Vagina (tissue), 2 donors: ENCODE measurements at regions not wholly inside any gene's neighbourhood (a gene's known extent, or its start where the extent isn't known, plus 50 kb on each side); places are given as distances from the start of the nearest gene placed in this dataset.

Source experiments
- DNase-seq, 2 donors: peaks; one replicate each; pipeline ENCODE4 v3.0.0-alpha.2; 2017; ENCODE audit errors: extremely low spot score in 2 of 2
- H3K27ac ChIP-seq: fragments of 200-600 bp; sonication (generic); one replicate; pipeline ENCODE4 v1.5.1; 2019
- H3K27me3 ChIP-seq: fragments of 200-600 bp; sonication (generic); one replicate; pipeline ENCODE4 v1.5.1; 2019
- H3K36me3 ChIP-seq, 2 donors: fragments of 200-600 bp; sonication (generic); one replicate each; pipeline ENCODE4 v1.5.1; 2017 to 2019
- H3K4me1 ChIP-seq: fragments of 200-600 bp; sonication (generic); one replicate; pipeline ENCODE4 v1.5.1; 2019
- H3K4me3 ChIP-seq, 2 donors: fragments of 200-600 bp; sonication (generic); 1 replicate in 1 of 2; 2 replicates in 1 of 2; pipeline ENCODE4 v1.5.1; 2016 to 2019
- H3K9me3 ChIP-seq: fragments of 200-600 bp; sonication (generic); one replicate; pipeline ENCODE4 v1.5.1; 2019
- POLR2A ChIP-seq, 2 donors: fragments of 450-650 bp; IDR thresholded peaks; one replicate each; pipeline ENCODE4 v1.6.1; 2017; ENCODE audit warnings: antibody characterized with exemption in 2 of 2, mild to moderate bottlenecking in 2 of 2, moderate library complexity in 2 of 2
- POLR2AphosphoS5 ChIP-seq, 2 donors: sonication (generic); formaldehyde crosslinking; IDR thresholded peaks; one replicate each; pipeline ENCODE4 v1.9.0; 2017; ENCODE audit warnings: antibody characterized with exemption in 2 of 2, mild to moderate bottlenecking in 2 of 2, low read depth in 1 of 2; ENCODE audit not compliant: insufficient read depth in 1 of 2
- intact Hi-C: fragments of 100-400 bp; cut with DNase I; formaldehyde crosslinking; loops from one replicate; pipeline ENCODE4 v1.15.1; 2023
- TF ChIP-seq, protein P1 (sequence below), 3 experiments: fragments of 450-650 bp in 2 of 3; fragments of 200-600 bp in 1 of 3; sonication (generic) in 1 of 3; IDR thresholded peaks; one replicate each; pipeline ENCODE4 v1.5.1; 2017 to 2019; ENCODE audit warnings: antibody characterized with exemption in 3 of 3, mild to moderate bottlenecking in 2 of 3, moderate library complexity in 2 of 3

DNA sequence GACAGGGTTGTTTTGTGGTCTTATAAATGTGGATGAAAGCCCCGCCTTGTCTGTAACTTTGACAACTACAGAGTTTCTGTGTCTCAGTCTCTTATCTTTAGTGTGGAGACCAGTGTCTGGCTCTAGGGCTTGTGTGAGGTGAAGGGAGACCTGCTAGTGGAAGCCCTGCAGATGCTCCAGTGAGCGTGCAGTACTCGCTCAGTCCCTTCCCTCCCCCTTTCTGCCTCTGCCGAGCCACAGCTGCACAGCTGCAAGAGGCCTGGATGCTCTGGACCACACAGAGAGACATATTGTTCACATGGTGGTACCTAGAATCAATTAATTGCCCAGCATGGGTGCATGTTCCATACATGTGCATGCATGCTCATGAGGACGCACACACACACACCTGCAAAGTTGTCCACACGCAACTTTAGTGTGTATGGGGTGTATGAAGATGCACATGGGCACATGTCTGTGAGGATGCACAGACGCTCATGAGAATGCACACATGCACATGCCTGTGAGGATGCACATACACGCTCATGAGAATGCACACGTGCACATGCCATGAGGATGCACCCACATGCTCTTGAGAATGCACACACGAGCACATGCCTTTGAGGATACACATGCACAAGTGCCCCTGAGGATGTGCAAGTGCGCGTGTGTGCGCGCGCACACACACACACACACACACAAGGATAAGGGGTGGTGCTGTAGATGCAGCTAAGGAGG is 282.1 kb upstream of the HS6ST1 start:
- TF ChIP-seq POLR2AphosphoS5 (IDR thresholded peaks at IDR 0.05; ENCODE audit: insufficient read depth in 1 of 2, low read depth in 1 of 2) = no peak
- TF ChIP-seq POLR2A (IDR thresholded peaks at IDR 0.05) = no peak
- TF ChIP-seq, protein P1, sequence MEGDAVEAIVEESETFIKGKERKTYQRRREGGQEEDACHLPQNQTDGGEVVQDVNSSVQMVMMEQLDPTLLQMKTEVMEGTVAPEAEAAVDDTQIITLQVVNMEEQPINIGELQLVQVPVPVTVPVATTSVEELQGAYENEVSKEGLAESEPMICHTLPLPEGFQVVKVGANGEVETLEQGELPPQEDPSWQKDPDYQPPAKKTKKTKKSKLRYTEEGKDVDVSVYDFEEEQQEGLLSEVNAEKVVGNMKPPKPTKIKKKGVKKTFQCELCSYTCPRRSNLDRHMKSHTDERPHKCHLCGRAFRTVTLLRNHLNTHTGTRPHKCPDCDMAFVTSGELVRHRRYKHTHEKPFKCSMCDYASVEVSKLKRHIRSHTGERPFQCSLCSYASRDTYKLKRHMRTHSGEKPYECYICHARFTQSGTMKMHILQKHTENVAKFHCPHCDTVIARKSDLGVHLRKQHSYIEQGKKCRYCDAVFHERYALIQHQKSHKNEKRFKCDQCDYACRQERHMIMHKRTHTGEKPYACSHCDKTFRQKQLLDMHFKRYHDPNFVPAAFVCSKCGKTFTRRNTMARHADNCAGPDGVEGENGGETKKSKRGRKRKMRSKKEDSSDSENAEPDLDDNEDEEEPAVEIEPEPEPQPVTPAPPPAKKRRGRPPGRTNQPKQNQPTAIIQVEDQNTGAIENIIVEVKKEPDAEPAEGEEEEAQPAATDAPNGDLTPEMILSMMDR (IDR thresholded peaks at IDR 0.05) = no peak
- Histone ChIP-seq H3K36me3 (no peaks in the 10 kb centered on the region), H3K27me3 (no peaks in the 10 kb centered on the region), H3K4me1 (no peaks in the 10 kb centered on the region), H3K27ac (no peak overlapping the region), H3K4me3 (no peak overlapping the region), H3K9me3 (no peaks in the 10 kb centered on the region)
- no peak for DNase-seq
- intact Hi-C loops = no loop called here

DNA sequence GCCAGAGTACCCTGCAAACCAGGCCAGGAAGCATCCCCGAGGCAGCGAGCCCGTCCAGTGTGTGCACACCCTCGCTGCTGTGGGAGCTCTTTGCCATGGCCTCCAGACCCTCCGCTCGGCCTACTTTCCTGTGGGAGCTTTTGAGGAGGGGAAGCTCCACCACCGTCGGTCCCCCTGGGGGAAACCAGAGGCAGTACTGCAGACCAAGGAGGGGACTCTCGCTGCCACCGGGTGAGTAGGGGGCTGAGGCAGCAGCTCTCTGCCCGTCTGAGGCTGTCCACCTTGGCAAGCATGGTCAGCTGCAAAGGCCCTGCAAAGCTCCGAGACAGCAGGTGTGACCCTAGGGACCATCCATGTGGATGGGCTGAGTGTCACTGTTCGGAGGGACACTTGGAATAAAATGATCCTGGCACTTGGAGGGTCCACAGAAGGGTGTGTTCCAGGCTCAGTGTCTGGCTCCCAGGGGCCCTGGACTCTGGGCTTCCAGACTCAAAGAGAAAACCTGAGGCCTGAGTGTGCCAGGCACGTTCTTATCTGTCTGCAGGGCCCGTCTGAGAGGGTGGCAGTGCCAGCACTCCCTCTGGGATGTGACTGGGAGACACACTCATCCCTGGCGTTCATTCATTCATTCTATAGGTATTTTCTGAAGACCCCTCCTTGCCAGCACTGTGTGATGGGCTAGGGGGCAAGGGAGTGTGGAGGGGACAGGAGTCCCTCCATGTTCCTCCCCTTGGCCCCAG is 282.8 kb upstream of the HS6ST1 start:
- H3K4me1 ChIP-seq = no peaks in the 10 kb centered on the region
- no peak overlapping the region for H3K4me3 ChIP-seq
- H3K27ac ChIP-seq = no peak overlapping the region
- TF ChIP-seq, protein P1 (IDR thresholded peaks at IDR 0.05) = no peak
- TF ChIP-seq POLR2A (IDR thresholded peaks at IDR 0.05) (no peak), POLR2AphosphoS5 (IDR thresholded peaks at IDR 0.05; ENCODE audit: insufficient read depth in 1 of 2, low read depth in 1 of 2) (no peak)
- H3K9me3 ChIP-seq = no peaks in the 10 kb centered on the region
- intact Hi-C loops = no loop called here
- H3K27me3 ChIP-seq = no peaks in the 10 kb centered on the region
- no peaks in the 10 kb centered on the region for H3K36me3 ChIP-seq
- DNase-seq = no peak

DNA sequence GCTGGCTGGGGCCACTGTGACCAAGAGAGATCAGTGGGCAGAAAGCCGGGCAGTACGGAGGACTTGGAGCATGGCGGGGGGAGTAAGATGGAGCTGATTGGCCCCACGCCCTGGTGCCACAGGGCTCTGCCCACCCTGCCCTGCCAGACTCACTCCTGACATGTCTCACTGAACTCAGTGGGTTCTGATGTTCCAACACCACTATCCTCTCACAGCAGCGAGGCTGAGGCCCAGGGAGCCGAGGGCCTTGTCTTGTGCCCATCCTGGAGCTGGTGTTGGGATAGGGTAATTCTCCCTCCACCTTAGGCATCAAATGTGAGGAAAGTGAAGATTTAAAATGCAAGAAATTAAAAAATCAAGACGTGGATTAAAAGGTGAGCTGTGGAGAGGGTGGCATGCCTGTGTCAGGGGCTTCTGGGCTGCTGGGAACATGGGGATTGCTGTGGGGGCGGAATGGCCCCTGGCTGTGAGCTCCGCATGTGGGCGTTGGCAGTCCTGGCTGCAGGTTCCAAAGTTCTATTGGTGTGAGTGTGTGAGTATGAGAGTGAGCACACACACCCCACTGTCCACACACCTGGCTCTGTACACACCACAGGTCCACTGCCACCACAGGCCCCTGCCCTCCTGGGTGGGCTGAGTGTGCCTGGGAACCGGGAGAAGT is 283.5 kb upstream of the HS6ST1 start:
- Histone ChIP-seq H3K36me3 (no peaks in the 10 kb centered on the region), H3K27ac (no peak overlapping the region), H3K4me3 (no peak overlapping the region), H3K27me3 (no peaks in the 10 kb centered on the region), H3K9me3 (no peaks in the 10 kb centered on the region), H3K4me1 (no peaks in the 10 kb centered on the region)
- TF ChIP-seq POLR2AphosphoS5 (IDR thresholded peaks at IDR 0.05; ENCODE audit: insufficient read depth in 1 of 2, low read depth in 1 of 2) (no peak), POLR2A (IDR thresholded peaks at IDR 0.05) (no peak)
- TF ChIP-seq, protein P1 (IDR thresholded peaks at IDR 0.05) = no peak
- intact Hi-C loops = no loop called here
- DNase-seq = no peak

DNA sequence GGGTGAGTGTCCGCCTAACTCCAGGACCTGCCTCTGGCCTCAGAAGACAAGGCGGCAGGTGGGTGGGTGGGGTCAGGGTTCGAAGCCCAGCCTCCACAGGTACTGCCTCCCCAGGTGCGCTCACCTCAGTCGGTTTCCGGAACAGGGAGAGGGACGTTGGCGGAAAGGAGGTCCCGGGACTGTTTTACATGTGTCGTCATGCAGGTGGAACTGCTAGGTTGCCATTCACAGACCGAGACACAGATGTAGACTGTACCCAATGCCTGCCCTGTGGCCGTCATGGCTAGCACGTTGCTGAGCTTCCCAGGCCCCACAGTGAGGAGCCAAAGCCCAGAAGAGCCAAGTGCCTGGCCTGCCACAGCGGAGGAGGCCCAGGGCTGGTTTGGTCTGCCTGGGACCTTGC is 284.0 kb upstream of the HS6ST1 start:
- H3K4me1 ChIP-seq = no peaks in the 10 kb centered on the region
- no peak overlapping the region for H3K27ac ChIP-seq
- no peaks in the 10 kb centered on the region for H3K36me3 ChIP-seq
- TF ChIP-seq, protein P1 (IDR thresholded peaks at IDR 0.05) = no peak
- no peak for TF ChIP-seq POLR2A (IDR thresholded peaks at IDR 0.05)
- TF ChIP-seq POLR2AphosphoS5 (IDR thresholded peaks at IDR 0.05; ENCODE audit: insufficient read depth in 1 of 2, low read depth in 1 of 2) = no peak
- no peak for DNase-seq
- intact Hi-C loops = no loop called here
- H3K9me3 ChIP-seq = no peaks in the 10 kb centered on the region
- no peaks in the 10 kb centered on the region for H3K27me3 ChIP-seq
- no peak overlapping the region for H3K4me3 ChIP-seq
